SU-DHL-6 (cell line): ENCODE measurements at regions not wholly inside any gene's neighbourhood (a gene's known extent, or its start where the extent isn't known, plus 50 kb on each side); places are given as distances from the start of the nearest gene placed in this dataset.

Source experiments
- H2AFZ ChIP-seq: fragments of 200-600 bp; sonication (generic); 2 replicates; pipeline ENCODE4 v1.6.1; 2014; ENCODE audit warnings: low read depth, mild to moderate bottlenecking, moderate library complexity, mixed read lengths, antibody characterized with exemption, low read length; ENCODE audit not compliant: severe bottlenecking
- H3F3A ChIP-seq: fragments of 200-600 bp; shearing (Covaris generic); 2 replicates; pipeline ENCODE4 v1.6.0; 2016; ENCODE audit warnings: antibody characterized with exemption, mild to moderate bottlenecking; ENCODE audit not compliant: insufficient read depth
- H3K27ac ChIP-seq: fragments of 200-600 bp; sonication (generic); 2 replicates; pipeline ENCODE4 v1.5.1; 2016; ENCODE audit warnings: low read depth, mild to moderate bottlenecking, low read length, moderate library complexity, mixed read lengths
- H3K27me3 ChIP-seq: fragments of 200-600 bp; sonication (generic), shearing (Covaris generic); 2 replicates; pipeline ENCODE4 v1.6.0; 2014; ENCODE audit warnings: mild to moderate bottlenecking, low read length
- H3K36me3 ChIP-seq: fragments of 200-600 bp; sonication (generic); 2 replicates; pipeline ENCODE4 v1.6.1; 2014; ENCODE audit warnings: mild to moderate bottlenecking, low read length, mixed read lengths
- H3K4me2 ChIP-seq: fragments of 300-600, 200-600 bp; shearing (Covaris generic), sonication (generic); 2 replicates; pipeline ENCODE4 v1.6.0; 2014; ENCODE audit warnings: low read length, low read depth, mild to moderate bottlenecking; ENCODE audit not compliant: poor library complexity, severe bottlenecking
- H3K4me3 ChIP-seq: fragments of 200-600 bp; sonication (generic); 2 replicates; pipeline ENCODE4 v1.5.1; 2014; ENCODE audit warnings: antibody characterized with exemption, low read length, mild to moderate bottlenecking, mixed read lengths; ENCODE audit not compliant: insufficient read depth, poor library complexity, severe bottlenecking
- H3K79me2 ChIP-seq: fragments of 200-600 bp; sonication (generic); 2 replicates; pipeline ENCODE4 v1.6.1; 2014; ENCODE audit warnings: mild to moderate bottlenecking, low read length, moderate library complexity; ENCODE audit not compliant: insufficient read depth
- H3K9ac ChIP-seq: fragments of 200-600 bp; sonication (generic); 2 replicates; pipeline ENCODE4 v1.7.0; 2014; ENCODE audit warnings: mild to moderate bottlenecking, low read length
- H3K9me2 ChIP-seq: fragments of 200-600 bp; sonication (generic); replicated peaks from 2 replicates; pipeline ENCODE4 v1.6.1; 2014; ENCODE audit warnings: low read length; ENCODE audit not compliant: insufficient read depth
- H3K9me3 ChIP-seq: fragments of 200-600 bp; sonication (generic); 2 replicates; pipeline ENCODE4 v1.6.1; 2014; ENCODE audit warnings: low read length, mixed read lengths; ENCODE audit not compliant: insufficient read depth
- H4K20me1 ChIP-seq: fragments of 200-600 bp; sonication (generic); 2 replicates; pipeline ENCODE4 v1.6.1; 2014; ENCODE audit warnings: low read depth, mild to moderate bottlenecking, antibody characterized with exemption, low read length, moderate library complexity, mixed read lengths
- EZH2phosphoT487 ChIP-seq: fragments of 200-600 bp; sonication (generic), shearing (Covaris generic); conservative IDR thresholded peaks from 2 replicates; pipeline ENCODE4 v1.6.1; 2018; ENCODE audit warnings: mild to moderate bottlenecking, antibody characterized with exemption, low read length, moderate library complexity, mixed read lengths
- TF ChIP-seq, protein P1 (sequence below): fragments of 200-600 bp; sonication (generic); IDR thresholded peaks from one replicate; pipeline ENCODE4 v1.5.1; 2017; ENCODE audit warnings: antibody characterized with exemption, mild to moderate bottlenecking, low read length, moderate library complexity; ENCODE audit not compliant: insufficient read depth, poor library complexity, severe bottlenecking

- no peaks in the 10 kb centered on the region for H3K27me3 ChIP-seq
- no peak overlapping the region for H3K4me2 ChIP-seq
- H3K9me3 ChIP-seq = no peaks in the 10 kb centered on the region
- no peak for TF ChIP-seq EZH2phosphoT487
- TF ChIP-seq, protein P1, sequence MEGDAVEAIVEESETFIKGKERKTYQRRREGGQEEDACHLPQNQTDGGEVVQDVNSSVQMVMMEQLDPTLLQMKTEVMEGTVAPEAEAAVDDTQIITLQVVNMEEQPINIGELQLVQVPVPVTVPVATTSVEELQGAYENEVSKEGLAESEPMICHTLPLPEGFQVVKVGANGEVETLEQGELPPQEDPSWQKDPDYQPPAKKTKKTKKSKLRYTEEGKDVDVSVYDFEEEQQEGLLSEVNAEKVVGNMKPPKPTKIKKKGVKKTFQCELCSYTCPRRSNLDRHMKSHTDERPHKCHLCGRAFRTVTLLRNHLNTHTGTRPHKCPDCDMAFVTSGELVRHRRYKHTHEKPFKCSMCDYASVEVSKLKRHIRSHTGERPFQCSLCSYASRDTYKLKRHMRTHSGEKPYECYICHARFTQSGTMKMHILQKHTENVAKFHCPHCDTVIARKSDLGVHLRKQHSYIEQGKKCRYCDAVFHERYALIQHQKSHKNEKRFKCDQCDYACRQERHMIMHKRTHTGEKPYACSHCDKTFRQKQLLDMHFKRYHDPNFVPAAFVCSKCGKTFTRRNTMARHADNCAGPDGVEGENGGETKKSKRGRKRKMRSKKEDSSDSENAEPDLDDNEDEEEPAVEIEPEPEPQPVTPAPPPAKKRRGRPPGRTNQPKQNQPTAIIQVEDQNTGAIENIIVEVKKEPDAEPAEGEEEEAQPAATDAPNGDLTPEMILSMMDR = no peak
- no peaks in the 10 kb centered on the region for H3K36me3 ChIP-seq
- no peaks in the 10 kb centered on the region for H4K20me1 ChIP-seq
- H3K9me2 ChIP-seq = no peaks in the 10 kb centered on the region
- no peak overlapping the region for H2AFZ ChIP-seq
- no peak overlapping the region for H3K9ac ChIP-seq
- H3K4me3 ChIP-seq = no peak overlapping the region
- no peaks in the 10 kb centered on the region for H3K79me2 ChIP-seq
- H3K27ac ChIP-seq = no peak overlapping the region
- no peaks in the 10 kb centered on the region for H3F3A ChIP-seq
Observed at GRCh38 chr1:164154622-164155021, 404.4 kb upstream of the PBX1 start.

- H3K9ac ChIP-seq = no peak overlapping the region
- TF ChIP-seq, protein P1 = no peak
- TF ChIP-seq EZH2phosphoT487 = no peak
- no peak overlapping the region for H3K27ac ChIP-seq
- no peaks in the 10 kb centered on the region for H3K27me3 ChIP-seq
- no peak overlapping the region for H2AFZ ChIP-seq
- no peaks in the 10 kb centered on the region for H3K36me3 ChIP-seq
- no peaks in the 10 kb centered on the region for H4K20me1 ChIP-seq
- no peaks in the 10 kb centered on the region for H3K9me3 ChIP-seq
- H3K79me2 ChIP-seq = no peaks in the 10 kb centered on the region
- no peak overlapping the region for H3K4me3 ChIP-seq
- H3F3A ChIP-seq = no peaks in the 10 kb centered on the region
- H3K4me2 ChIP-seq = no peak overlapping the region
- H3K9me2 ChIP-seq = no peaks in the 10 kb centered on the region
Observed at GRCh38 chr1:164155347-164155746, 403.6 kb upstream of the PBX1 start.

DNA sequence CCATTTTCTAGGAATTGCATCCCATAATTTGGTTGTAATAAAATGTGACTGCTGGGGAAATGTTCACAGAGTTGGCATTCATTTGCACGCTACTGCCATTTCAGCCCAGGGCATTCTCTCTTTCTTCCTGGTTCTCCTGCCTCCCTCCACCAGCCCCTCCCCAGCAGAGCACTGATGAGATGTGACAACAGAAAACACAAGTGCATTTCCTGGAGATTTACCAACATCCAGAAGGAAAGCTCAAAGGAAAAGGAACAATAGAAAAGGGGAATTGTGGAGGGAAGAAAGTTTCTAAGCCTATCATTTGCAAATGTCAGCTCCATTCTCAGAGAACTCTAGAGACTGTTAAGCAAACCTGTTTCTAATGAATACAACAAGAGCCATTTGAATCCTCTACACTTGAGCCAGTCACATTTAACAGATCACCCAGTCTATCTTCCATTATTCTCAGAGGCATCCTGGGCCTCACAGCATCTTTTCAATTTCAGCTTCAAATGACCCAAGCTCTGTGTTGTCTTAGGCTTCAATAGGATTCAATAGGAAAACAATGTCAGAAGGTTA, 395.6 kb upstream of the PBX1 start:
- Histone ChIP-seq H4K20me1 (no peaks in the 10 kb centered on the region), H3K9me3 (no peaks in the 10 kb centered on the region), H3K4me3 (no peak overlapping the region), H3K79me2 (no peaks in the 10 kb centered on the region), H3K36me3 (no peaks in the 10 kb centered on the region), H2AFZ (no peak overlapping the region), H3K9ac (no peak overlapping the region), H3F3A (no peaks in the 10 kb centered on the region), H3K27me3 (no peaks in the 10 kb centered on the region), H3K9me2 (no peaks in the 10 kb centered on the region), H3K4me2 (no peak overlapping the region), H3K27ac (no peak overlapping the region)
- TF ChIP-seq EZH2phosphoT487 = no peak
- TF ChIP-seq, protein P1 = no peak
